ENCODE measurements at regions not wholly inside any gene's neighbourhood (a gene's known extent, or its start where the extent isn't known, plus 50 kb on each side); places are given as distances from the start of the nearest gene placed in this dataset.

DNA sequence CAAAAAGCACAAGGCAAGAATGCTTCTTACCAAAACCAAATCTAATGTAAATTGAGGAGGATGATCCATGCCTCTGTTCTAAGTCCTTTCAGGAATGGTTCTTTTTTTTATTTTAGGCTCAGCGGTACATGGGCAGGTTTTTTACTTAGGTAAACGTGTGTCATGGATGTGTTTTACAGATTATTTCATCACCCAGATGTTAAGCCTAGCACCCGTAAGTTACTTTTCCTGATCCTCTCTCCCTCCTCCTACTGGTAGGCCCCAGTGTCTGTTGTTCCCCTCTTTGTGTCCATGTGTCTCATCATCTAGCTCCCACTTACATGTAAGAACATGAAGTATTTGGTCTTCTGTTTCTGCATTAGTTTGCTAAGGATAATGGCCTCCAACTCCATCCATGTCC lies 289.2 kb upstream of the THBS1 start:
- no peak for DNase-seq (ENCODE audit: extremely low read depth, low read depth)
- H3K4me3 ChIP-seq (replicated peaks; ENCODE audit: low read depth, low read length): no peak overlapping the region
- TF ChIP-seq, protein P1, sequence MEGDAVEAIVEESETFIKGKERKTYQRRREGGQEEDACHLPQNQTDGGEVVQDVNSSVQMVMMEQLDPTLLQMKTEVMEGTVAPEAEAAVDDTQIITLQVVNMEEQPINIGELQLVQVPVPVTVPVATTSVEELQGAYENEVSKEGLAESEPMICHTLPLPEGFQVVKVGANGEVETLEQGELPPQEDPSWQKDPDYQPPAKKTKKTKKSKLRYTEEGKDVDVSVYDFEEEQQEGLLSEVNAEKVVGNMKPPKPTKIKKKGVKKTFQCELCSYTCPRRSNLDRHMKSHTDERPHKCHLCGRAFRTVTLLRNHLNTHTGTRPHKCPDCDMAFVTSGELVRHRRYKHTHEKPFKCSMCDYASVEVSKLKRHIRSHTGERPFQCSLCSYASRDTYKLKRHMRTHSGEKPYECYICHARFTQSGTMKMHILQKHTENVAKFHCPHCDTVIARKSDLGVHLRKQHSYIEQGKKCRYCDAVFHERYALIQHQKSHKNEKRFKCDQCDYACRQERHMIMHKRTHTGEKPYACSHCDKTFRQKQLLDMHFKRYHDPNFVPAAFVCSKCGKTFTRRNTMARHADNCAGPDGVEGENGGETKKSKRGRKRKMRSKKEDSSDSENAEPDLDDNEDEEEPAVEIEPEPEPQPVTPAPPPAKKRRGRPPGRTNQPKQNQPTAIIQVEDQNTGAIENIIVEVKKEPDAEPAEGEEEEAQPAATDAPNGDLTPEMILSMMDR (IDR thresholded peaks at IDR 0.05; ENCODE audit: low read depth, low read length, missing control alignments): no peak

DNA sequence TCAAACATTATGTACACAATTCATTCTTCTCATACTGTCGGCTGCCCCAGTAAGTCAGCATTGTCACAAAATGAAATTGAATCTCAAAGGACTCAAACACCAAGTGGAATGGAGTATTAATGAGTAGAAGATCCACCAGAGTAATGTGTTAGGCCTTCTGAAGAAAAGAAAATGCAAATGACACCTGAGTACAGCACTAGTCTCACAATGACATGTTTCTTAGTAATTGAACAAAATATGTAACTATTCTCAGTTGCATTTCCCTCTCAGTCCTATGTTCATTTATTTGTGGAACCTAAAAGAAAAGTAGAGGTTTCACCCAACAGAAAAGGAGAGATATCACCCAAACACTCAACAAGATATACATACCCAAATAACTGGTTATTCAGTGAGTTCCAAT lies 283.9 kb upstream of the THBS1 start:
- TF ChIP-seq, protein P1 (IDR thresholded peaks at IDR 0.05; ENCODE audit: low read depth, low read length, missing control alignments): no peak
- no peak for DNase-seq (ENCODE audit: extremely low read depth, low read depth)
- no peak overlapping the region for H3K4me3 ChIP-seq (replicated peaks; ENCODE audit: low read depth, low read length)

DNA sequence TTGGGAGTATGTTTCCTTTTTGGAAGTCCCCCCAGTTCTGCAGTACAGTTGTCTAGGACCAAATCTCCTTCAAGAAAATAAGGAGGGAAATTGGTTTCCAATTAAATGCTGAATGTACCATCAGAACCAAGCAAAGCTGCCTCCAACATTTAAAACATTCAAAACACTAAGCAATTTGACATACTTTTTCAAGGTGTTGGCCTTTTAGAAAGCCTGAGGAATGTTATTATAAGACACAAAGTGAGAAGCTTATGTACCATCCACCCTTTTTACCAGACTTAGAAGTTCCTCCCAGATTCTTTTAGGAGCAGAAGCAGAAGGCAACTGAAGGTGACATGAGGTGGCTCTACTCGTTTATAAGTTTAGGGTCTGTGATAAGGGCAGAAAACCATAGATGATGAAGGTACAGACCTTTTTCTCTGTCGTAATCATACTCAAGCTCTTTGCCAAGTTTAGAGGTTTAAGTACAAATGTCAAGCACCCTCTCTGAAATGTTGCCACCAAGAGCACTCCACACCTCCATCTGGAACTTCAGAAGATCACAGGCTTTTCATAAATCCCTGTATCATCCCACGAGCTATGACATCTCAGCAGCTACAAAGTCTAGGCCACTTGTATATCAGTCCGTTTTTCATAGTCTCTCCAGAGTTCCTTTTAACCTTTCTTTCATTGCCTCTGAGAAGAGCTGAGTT lies 282.5 kb upstream of the THBS1 start:
- H3K4me3 ChIP-seq (replicated peaks; ENCODE audit: low read depth, low read length): no peak overlapping the region
- TF ChIP-seq, protein P1 (IDR thresholded peaks at IDR 0.05; ENCODE audit: low read depth, low read length, missing control alignments): no peak
- no peak for DNase-seq (ENCODE audit: extremely low read depth, low read depth)

DNA sequence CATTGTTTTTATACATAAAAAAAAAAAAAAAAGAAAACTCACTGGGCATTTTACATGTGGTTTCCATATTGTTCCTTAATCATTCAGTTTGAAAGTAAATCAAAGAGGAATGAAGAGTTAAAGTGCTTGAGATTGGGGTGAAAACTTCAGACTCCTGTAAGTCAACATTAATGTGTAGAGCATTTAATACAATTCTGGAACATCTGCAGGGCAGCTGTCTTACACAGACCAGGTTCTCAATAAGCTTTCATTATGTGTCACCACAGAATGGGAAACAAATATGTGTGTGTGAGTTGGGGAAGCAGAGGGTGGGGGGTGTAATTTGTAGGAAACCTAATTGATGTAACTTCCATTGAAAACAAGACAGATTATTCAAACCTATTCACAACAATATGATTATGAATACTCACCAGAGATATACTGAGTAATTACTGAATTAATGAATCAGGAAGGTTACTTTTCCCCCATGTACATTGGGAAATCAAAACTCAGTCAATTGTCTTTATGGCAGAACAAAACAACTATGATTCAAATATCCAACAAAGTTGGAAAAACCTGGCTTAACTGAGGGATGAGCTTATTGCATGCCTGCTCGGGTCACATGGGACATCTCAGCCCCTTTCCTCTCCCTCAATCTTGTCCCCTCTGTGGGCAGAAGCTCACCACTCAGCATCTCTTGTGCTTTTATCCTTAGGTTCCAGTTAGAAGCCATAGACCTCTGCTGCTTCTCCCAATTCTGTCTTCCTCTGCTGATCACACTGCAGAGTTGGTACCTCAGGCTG lies 281.2 kb upstream of the THBS1 start:
- TF ChIP-seq, protein P1 (IDR thresholded peaks at IDR 0.05; ENCODE audit: low read depth, low read length, missing control alignments): no peak
- peak; percentile 95 for DNase-seq (ENCODE audit: extremely low read depth, low read depth)
- H3K4me3 ChIP-seq (replicated peaks; ENCODE audit: low read depth, low read length): no peak overlapping the region

DNA sequence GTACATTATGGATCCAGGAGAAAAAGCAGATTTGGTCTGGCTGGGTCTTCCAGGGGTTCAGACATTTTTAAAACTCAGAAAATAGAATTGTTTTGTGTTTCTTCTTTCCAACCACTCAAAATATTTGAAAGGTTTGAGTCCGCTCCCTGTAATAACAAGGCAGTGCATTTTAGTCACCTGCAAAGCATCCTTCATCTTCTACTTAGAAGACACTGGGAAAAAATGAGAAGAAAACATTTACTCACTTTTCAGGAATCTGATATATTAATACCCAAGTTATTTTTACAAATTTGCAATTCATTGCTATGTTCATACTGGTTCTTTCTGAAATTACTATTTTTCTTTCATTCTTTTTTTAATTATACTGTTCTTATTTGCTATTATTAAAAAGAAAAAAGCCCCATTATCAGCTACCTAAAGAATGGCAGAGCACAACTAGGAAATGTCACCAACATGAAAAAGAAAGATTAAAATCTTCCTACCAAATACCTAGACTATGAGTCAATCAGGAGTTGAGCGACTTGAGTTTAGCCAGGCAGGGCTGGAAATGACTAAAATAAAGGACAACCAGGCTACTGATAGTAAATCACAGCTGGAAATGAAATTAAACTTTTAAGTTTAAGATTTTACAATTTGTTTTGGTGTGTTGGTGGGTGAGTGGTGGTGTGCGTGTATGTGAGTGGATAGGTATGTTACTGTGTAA lies 280.3 kb upstream of the THBS1 start:
- TF ChIP-seq, protein P1 (IDR thresholded peaks at IDR 0.05; ENCODE audit: low read depth, low read length, missing control alignments): no peak
- no peak for DNase-seq (ENCODE audit: extremely low read depth, low read depth)

DNA sequence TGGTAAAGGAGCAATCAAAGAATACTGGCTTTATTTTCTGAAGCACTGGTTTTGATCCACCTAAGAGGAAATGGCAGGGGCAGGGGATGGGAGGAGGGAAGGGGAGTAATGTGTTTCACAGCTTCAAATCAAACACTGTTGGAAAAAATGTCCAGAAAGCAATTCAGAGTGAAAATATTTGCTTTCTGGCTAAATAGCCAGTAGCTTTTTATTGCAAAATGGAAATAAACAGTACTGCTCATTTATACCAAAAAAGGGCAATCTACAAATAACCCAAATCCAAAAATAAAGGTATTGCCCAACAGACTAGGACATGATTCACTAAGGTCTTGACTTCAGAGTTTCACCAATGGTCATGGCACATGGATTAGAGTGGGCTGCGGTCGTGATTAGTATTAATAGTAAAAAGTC lies 279.3 kb upstream of the THBS1 start:
- DNase-seq (ENCODE audit: extremely low read depth, low read depth): no peak
- TF ChIP-seq, protein P1 (IDR thresholded peaks at IDR 0.05; ENCODE audit: low read depth, low read length, missing control alignments): no peak
- no peak overlapping the region for H3K4me3 ChIP-seq (replicated peaks; ENCODE audit: low read depth, low read length)

More for the DNA sequence above, 280.3 kb upstream of the THBS1 start:
- no peak overlapping the region for H3K4me3 ChIP-seq (replicated peaks; ENCODE audit: low read depth, low read length)

Measured in HFF-Myc (cell line).